A549 (cell line): ENCODE measurements at regions not wholly inside any gene's neighbourhood (a gene's known extent, or its start where the extent isn't known, plus 50 kb on each side); places are given as distances from the start of the nearest gene placed in this dataset.

ENCODE experiments used
- ATAC-seq, 2 experiments: fragments of 200-7000 bp in 1 of 2; fragments of >200 bp in 1 of 2; cut with Nextera tagmentation in 1 of 2; cut with Tn5 transposase in 1 of 2; 3 replicates each; pipeline versions ENCODE4 v1.8.0 to v1.9.1; 2018 to 2020; ENCODE audit warnings: mild to moderate bottlenecking in 1 of 2, moderate library complexity in 1 of 2
- CTCF ChIA-PET: fragments of 300-600 bp; sonication (Branson Sonifier 250); formaldehyde crosslinking; extraction: SDS; loops from one replicate; lab custom pipeline; 2021; ENCODE audit warnings: antibody characterized with exemption, inconsistent platforms; lab: Yijun Ruan, JAX
- POLR2A ChIA-PET: fragments of 350-600 bp; formaldehyde crosslinking; extraction: SDS; loops from one replicate; lab custom pipeline; 2021; ENCODE audit warnings: antibody characterized with exemption, inconsistent platforms; lab: Yijun Ruan, JAX
- DNase-seq, 2 experiments: peaks; one replicate each; pipeline versions ENCODE4 v3.0.0 to v3.0.0-alpha.2; 2011 to 2016; ENCODE audit warnings: low read depth in 1 of 2, low spot score in 1 of 2
- FAIRE-seq: peaks from 2 replicates; lab custom pipeline; 2011; peaks lifted over from hg19 to GRCh38; lab: Jason Lieb, UNC
- H3K27ac ChIP-seq, 2 experiments: fragments of >200 bp; sonication (Bioruptor Twin); formaldehyde crosslinking; 3 replicates each; pipeline ENCODE4 v1.5.1; 2016 to 2017
- H3K4me1 ChIP-seq: fragments of >200 bp; sonication (Bioruptor Twin); formaldehyde crosslinking; 3 replicates; pipeline ENCODE4 v1.6.1; 2016
- H3K4me2 ChIP-seq: fragments of >200 bp; sonication (Bioruptor Twin); formaldehyde crosslinking; 3 replicates; pipeline ENCODE4 v1.6.1; 2016
- H3K4me3 ChIP-seq: fragments of >200 bp; sonication (Bioruptor Twin); formaldehyde crosslinking; 3 replicates; pipeline ENCODE4 v1.5.1; 2016
- H3K9me3 ChIP-seq: fragments of >200 bp; sonication (Bioruptor Twin); formaldehyde crosslinking; 3 replicates; pipeline ENCODE4 v1.6.1; 2016
- ATOH8 ChIP-seq: fragments of 250-450 bp; sonication (Bioruptor Pico); IDR thresholded peaks from 2 replicates; pipeline ENCODE4 v1.5.0; 2020; ENCODE audit warnings: low read depth, mild to moderate bottlenecking, moderate library complexity
- CBX2 ChIP-seq: fragments of 200-600 bp; sonication (generic); IDR thresholded peaks from 2 replicates; pipeline ENCODE4 v1.6.1; 2016; ENCODE audit warnings: low read depth, mild to moderate bottlenecking, borderline replicate concordance
- CEBPB ChIP-seq, 2 experiments: fragments of >200 bp in 1 of 2; sonication (Bioruptor Twin) in 1 of 2; formaldehyde crosslinking in 1 of 2; IDR thresholded peaks; 2 replicates each; pipeline ENCODE4 v1.6.1; 2012 to 2016
- CHD2 ChIP-seq: fragments of 150-350 bp; IDR thresholded peaks from 2 replicates; pipeline ENCODE4 v1.6.1; 2014; ENCODE audit warnings: low read length; ENCODE audit not compliant: partially characterized antibody
- E2F6 ChIP-seq: IDR thresholded peaks from 2 replicates; pipeline ENCODE4 v1.6.1; 2012; ENCODE audit warnings: low read depth, borderline replicate concordance
- HES2 ChIP-seq: fragments of >200 bp; sonication (Bioruptor Twin); formaldehyde crosslinking; IDR thresholded peaks from 2 replicates; pipeline ENCODE4 v1.6.1; 2016
- HMGXB4 ChIP-seq: fragments of 250-450 bp; sonication (Bioruptor Pico); IDR thresholded peaks from 2 replicates; pipeline ENCODE4 v1.5.0; 2021; ENCODE audit warnings: mild to moderate bottlenecking, moderate library complexity, borderline replicate concordance
- HOXA7 ChIP-seq: fragments of 250-450 bp; sonication (Bioruptor Pico); IDR thresholded peaks from 2 replicates; pipeline ENCODE4 v1.5.0; 2020; ENCODE audit warnings: mild to moderate bottlenecking, moderate library complexity
- HOXB13 ChIP-seq: fragments of 250-450 bp; sonication (Bioruptor Pico); IDR thresholded peaks from 2 replicates; pipeline ENCODE4 v1.5.0; 2020; ENCODE audit warnings: low read depth, mild to moderate bottlenecking, moderate library complexity
- JUN ChIP-seq, 2 experiments: fragments of >200 bp; sonication (Bioruptor Twin); formaldehyde crosslinking; IDR thresholded peaks; 2 replicates in 1 of 2; 3 replicates in 1 of 2; pipeline ENCODE4 v1.6.1; 2016 to 2017
- JUNB ChIP-seq: fragments of >200 bp; sonication (Bioruptor Twin); formaldehyde crosslinking; IDR thresholded peaks from 2 replicates; pipeline ENCODE4 v1.6.1; 2016
- MAX ChIP-seq: IDR thresholded peaks from 2 replicates; pipeline ENCODE4 v1.6.1; 2012
- NPAS2 ChIP-seq: fragments of 250-450 bp; sonication (Bioruptor Pico); IDR thresholded peaks from 2 replicates; pipeline ENCODE4 v1.8.0; 2022; ENCODE audit warnings: mild to moderate bottlenecking, moderate library complexity, borderline replicate concordance
- PHF8 ChIP-seq: fragments of 200-600 bp; sonication (generic); IDR thresholded peaks from 2 replicates; pipeline ENCODE4 v1.6.1; 2016; ENCODE audit warnings: low read depth, mild to moderate bottlenecking, antibody characterized with exemption, moderate library complexity, borderline replicate concordance
- POLR2A ChIP-seq: IDR thresholded peaks from 2 replicates; pipeline ENCODE4 v1.6.1; 2012; ENCODE audit warnings: mild to moderate bottlenecking, low read length
- RCOR1 ChIP-seq: fragments of 150-350 bp; IDR thresholded peaks from 2 replicates; pipeline ENCODE4 v1.6.1; 2014; ENCODE audit warnings: antibody characterized with exemption, low read length, low read depth
- REST ChIP-seq: fragments of 200-600 bp; sonication (generic); IDR thresholded peaks from 2 replicates; pipeline ENCODE4 v1.6.1; 2016; ENCODE audit warnings: antibody characterized with exemption, mild to moderate bottlenecking, moderate library complexity
- ZC3H11A ChIP-seq: fragments of 450-650 bp; IDR thresholded peaks from 2 replicates; pipeline ENCODE4 v1.6.1; 2014; ENCODE audit warnings: antibody characterized with exemption, mild to moderate bottlenecking
- WGBS: methylation state at CpG from one replicate; pipeline ENCODE4 v1.1.6; 2017; ENCODE audit errors: missing lambda C conversion rate; 5-methylcytosine and 5-hydroxymethylcytosine counted together

- no peak for DNase-seq
- CTCF ChIA-PET: no interaction called here
- Histone ChIP-seq H3K4me2 (no peak overlapping the region), H3K4me1 (peaks cover 40% of the 10 kb centered on the region), H3K9me3 (no peaks in the 10 kb centered on the region), H3K4me3 (no peak overlapping the region), H3K27ac (no peak overlapping the region)
- ATAC-seq: no peak
- 81% methylated on average over 28 of the region's 34 CpGs for WGBS
- TF ChIP-seq E2F6 (no peak), CEBPB (IDR thresholded peaks at IDR 0.05) (no peak), HOXB13 (CRISPR knock-in tag) (no peak), HOXA7 (CRISPR knock-in tag) (no peak), NPAS2 (CRISPR knock-in tag) (no peak), REST (no peak), ATOH8 (CRISPR knock-in tag) (no peak), PHF8 (no peak), HES2 (no peak), CHD2 (no peak), CBX2 (no peak), JUN (IDR thresholded peaks at IDR 0.05) (no peak), HMGXB4 (CRISPR knock-in tag) (no peak), RCOR1 (no peak), POLR2A (no peak), MAX (no peak), JUNB (no peak), ZC3H11A (no peak)
- no peak for FAIRE-seq
- POLR2A ChIA-PET: no interaction called here
Observed at GRCh38 chr4:3823496-3824341, 57.5 kb downstream of the ADRA2C start.
